ENCODE measurements at regions not wholly inside any gene's neighbourhood (a gene's known extent, or its start where the extent isn't known, plus 50 kb on each side); places are given as distances from the start of the nearest gene placed in this dataset.

DNA sequence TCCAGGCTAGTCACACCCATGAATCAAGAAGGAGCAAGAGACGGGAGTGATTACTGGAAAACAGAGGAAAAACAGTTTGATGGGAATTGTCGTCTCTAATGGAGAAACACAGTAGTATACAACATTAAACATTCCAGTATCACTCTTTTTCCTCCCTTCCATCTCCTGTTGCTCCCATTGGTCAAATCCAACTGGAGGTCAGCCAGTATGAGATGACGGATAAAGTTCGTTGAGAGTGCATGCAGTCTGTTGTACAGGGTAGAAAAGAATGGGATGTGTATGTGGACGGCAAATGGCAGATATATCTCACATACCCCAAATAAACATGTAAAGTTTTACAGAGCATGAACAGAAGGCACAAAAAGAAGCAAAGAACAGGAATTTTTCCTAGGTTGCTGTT lies 221.9 kb upstream of the TNP1 start:
- no peak overlapping the region for H3K4me3 ChIP-seq (ENCODE audit: low read depth, low read length)
- no peak for TF ChIP-seq CTCF (conservative IDR thresholded peaks at IDR 0.05; ENCODE audit: low read depth, low read length)
- no peak for DNase-seq (ENCODE audit: low read depth)

DNA sequence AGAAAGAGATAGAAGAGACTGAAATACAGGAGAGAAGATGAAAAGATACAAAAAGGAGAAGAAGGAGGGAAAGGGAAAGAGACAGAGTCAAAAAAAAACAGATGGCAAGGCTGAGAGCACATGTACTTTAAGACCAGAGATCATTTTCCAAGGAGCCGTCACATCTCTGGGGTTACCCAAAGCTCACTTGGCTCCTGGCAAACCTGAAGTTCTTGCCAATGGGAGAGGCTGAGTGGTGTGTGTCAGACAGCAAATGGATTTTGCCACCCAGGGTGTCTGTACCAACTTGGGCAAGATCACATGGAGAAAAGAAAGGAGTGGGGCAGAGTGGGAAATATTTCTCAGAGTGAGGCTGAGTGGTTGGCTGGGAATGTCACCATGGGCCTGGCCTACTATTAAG lies 219.3 kb upstream of the TNP1 start:
- H3K4me3 ChIP-seq (ENCODE audit: low read depth, low read length), result no peak overlapping the region
- no peak for DNase-seq (ENCODE audit: low read depth)
- TF ChIP-seq CTCF (conservative IDR thresholded peaks at IDR 0.05; ENCODE audit: low read depth, low read length), result no peak

- H3K4me3 ChIP-seq (ENCODE audit: low read depth, low read length), result no peak overlapping the region
- no peak for TF ChIP-seq CTCF (conservative IDR thresholded peaks at IDR 0.05; ENCODE audit: low read depth, low read length)
- DNase-seq (ENCODE audit: low read depth), result no peak
These were observed 218.1 kb upstream of the TNP1 start for GRCh38 chr2:217077831-217078407.

DNA sequence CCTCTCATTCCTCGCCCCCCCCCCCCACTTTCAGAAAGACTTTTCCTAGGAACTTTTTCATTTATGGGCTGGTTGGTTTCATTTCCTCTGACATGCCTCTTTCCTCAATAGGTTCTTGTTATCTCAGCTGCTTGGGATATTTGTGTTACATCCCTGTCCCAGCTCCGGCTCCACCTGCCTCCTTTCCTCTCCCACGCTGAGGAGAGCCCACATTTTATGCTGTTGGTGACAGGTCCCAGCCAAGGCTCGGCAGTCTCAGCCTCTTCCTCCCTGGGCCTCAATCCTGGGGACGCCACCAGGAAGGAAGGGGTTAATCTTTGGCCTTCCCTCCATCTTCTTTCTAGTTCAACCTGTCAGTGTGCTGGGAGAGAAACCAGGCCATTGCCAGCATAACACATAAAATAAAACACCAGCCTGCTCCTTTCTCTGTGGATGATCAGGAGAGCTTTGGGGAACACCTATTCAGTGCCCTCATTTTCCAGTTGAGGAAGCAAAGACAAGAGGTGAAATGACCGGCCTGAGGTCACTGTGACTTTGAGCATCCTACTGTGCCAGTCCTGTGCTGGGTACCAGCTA lies 216.9 kb upstream of the TNP1 start:
- H3K4me3 ChIP-seq (ENCODE audit: low read depth, low read length), result no peak overlapping the region
- no peak for TF ChIP-seq CTCF (conservative IDR thresholded peaks at IDR 0.05; ENCODE audit: low read depth, low read length)
- no peak for DNase-seq (ENCODE audit: low read depth)

DNA sequence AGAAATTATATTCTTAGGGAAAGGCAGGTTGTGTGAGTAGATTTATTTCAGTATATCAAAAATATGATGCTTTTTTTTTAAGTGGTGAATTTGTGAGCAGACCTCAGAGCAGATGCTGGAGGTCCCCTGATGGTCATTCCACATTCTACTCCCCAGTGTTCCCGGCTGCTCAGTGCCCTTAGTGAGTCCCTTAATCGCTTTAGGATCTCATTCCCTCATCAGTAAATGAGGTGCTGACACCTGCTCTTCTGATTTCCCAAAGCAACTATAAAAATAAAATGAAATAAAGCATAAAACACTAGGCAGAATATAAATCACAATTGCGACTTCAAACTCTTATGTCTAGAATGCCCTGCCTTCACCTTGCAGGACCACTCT lies 216.2 kb upstream of the TNP1 start:
- TF ChIP-seq CTCF (conservative IDR thresholded peaks at IDR 0.05; ENCODE audit: low read depth, low read length), result no peak
- H3K4me3 ChIP-seq (ENCODE audit: low read depth, low read length), result no peak overlapping the region
- DNase-seq (ENCODE audit: low read depth), result no peak

- no peak for TF ChIP-seq CTCF (conservative IDR thresholded peaks at IDR 0.05; ENCODE audit: low read depth, low read length)
- no peak for DNase-seq (ENCODE audit: low read depth)
- H3K4me3 ChIP-seq (ENCODE audit: low read depth, low read length), result no peak overlapping the region
These were observed 215.6 kb upstream of the TNP1 start for GRCh38 chr2:217075268-217076057.

All from epithelial cell of proximal tubule (primary cell).